ENCODE measurements at regions not wholly inside any gene's neighbourhood (a gene's known extent, or its start where the extent isn't known, plus 50 kb on each side); places are given as distances from the start of the nearest gene placed in this dataset.

DNA sequence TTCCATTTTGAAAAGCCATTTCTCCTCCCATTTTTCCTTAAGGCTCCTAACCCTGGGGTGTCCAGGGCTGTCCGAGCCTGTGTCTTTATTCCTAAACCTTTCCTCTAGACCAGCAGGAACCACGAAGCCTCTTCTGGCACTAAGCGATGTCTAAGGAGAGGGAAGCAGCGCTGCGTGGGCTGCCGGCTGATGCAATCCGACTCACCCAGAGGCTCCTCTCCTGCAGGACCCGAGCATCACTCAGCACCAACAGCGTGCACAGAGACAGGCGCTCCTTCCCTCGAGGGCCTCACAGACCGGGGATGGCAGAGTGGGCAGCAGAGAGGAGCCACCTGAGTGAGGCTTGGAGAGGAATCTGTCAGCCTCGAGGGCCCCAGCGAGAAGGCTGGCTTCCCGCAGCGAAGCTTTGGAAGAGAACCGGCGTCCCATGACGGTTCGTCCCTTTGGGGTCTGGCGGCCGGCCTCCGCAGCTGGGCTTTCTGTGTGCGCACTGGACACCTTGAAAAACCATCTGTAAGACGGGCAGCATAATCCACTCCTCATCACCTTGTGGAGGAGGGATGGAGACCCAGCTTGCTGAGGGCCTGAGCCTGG, 174.3 kb downstream of the FOXL1 start (continued):
- TF ChIP-seq, protein P1, sequence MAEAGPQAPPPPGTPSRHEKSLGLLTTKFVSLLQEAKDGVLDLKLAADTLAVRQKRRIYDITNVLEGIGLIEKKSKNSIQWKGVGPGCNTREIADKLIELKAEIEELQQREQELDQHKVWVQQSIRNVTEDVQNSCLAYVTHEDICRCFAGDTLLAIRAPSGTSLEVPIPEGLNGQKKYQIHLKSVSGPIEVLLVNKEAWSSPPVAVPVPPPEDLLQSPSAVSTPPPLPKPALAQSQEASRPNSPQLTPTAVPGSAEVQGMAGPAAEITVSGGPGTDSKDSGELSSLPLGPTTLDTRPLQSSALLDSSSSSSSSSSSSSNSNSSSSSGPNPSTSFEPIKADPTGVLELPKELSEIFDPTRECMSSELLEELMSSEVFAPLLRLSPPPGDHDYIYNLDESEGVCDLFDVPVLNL (IDR thresholded peaks at IDR 0.05; ENCODE audit: low read depth, low read length): no peak

DNA sequence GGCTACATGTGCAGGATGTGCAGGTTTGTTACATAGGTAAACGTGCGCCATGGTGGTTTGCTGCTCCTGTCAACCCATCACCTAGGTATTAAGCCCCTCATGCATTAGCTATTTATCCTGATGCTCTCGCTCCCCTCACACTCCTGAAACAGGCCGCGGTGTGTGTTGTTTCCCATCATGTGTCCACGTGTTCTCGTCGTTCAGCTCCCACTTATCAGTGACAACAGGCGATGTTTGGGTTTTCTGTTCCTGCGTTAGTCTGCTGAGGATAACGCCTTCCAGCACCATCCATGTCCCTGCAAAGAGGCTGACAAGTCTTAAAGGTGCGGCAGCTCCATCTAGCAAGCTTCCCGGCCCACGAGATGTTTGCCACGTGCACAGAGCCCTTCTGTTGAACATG, 175.1 kb downstream of the FOXL1 start:
- H3K27ac ChIP-seq (ENCODE audit: control insufficient read depth, insufficient read depth): no peak overlapping the region
- ChIA-PET SMC1A (ENCODE audit: uncharacterized antibody, unreplicated experiment) (no interaction called here), RAD21 (ENCODE audit: unreplicated experiment) (no interaction called here), POLR2A (no interaction called here), CTCF (no interaction called here)
- H2AFZ ChIP-seq (ENCODE audit: control insufficient read depth, low read depth, low read length): no peak overlapping the region
- H3K9me3 ChIP-seq (replicated peaks; ENCODE audit: control insufficient read depth, insufficient read depth, low read length): no peaks in the 10 kb centered on the region
- H3K4me2 ChIP-seq (ENCODE audit: control insufficient read depth, insufficient read depth): no peak overlapping the region
- FAIRE-seq: no peak
- H3K79me2 ChIP-seq (ENCODE audit: control insufficient read depth, insufficient read depth, low read length): no peaks in the 10 kb centered on the region
- in situ Hi-C loops (cut with MboI) (no loop called here), intact Hi-C loops (cut with micrococcal nuclease; ENCODE audit: unreplicated experiment) (no loop called here)
- H3K27me3 ChIP-seq (replicated peaks in 1 of 2; ENCODE audit: control insufficient read depth in 2 of 2, insufficient read depth in 2 of 2, low read length in 1 of 2): 0 out of 4 replicates have a peak, but pooled peaks cover 0 to 2% of the 10 kb centered on the region in 2 experiments
- H4K20me1 ChIP-seq (ENCODE audit: control insufficient read depth, insufficient read depth): no peaks in the 10 kb centered on the region
- no TSS peak for BruUV-seq (replicated peaks)
- no peak for ATAC-seq
- H3K4me3 ChIP-seq: no peak overlapping the region
- H3K36me3 ChIP-seq (ENCODE audit: control insufficient read depth in 2 of 2, insufficient read depth in 2 of 2, low read length in 1 of 2): no peaks in the 10 kb centered on the region
- 54% methylated on average over 15 of the region's 15 CpGs for WGBS (ENCODE audit: insufficient coverage, insufficient replicate concordance, low lambda C conversion rate, missing lambda C conversion rate)
- no peak overlapping the region for H3K9ac ChIP-seq (ENCODE audit: control insufficient read depth, insufficient read depth, low read length)
- DNase-seq (ENCODE audit: low read depth, low spot score): no peak
- H3K4me1 ChIP-seq (ENCODE audit: control insufficient read depth, insufficient read depth, low read length): no peaks in the 10 kb centered on the region
- TF ChIP-seq EP300 (IDR thresholded peaks at IDR 0.05; ENCODE audit: borderline replicate concordance in 1 of 2, control insufficient read depth in 1 of 2, low read depth in 2 of 2, low read length in 2 of 2) (no peak), MEF2B (IDR thresholded peaks at IDR 0.05; ENCODE audit: partially characterized antibody, poor library complexity, severe bottlenecking) (no peak), CHD4 (IDR thresholded peaks at IDR 0.05) (no peak), E4F1 (IDR thresholded peaks at IDR 0.05; ENCODE audit: borderline replicate concordance, partially characterized antibody) (no peak), SIN3A (IDR thresholded peaks at IDR 0.05; ENCODE audit: low read depth, low read length) (no peak), SMARCA5 (IDR thresholded peaks at IDR 0.05) (no peak)
- TF ChIP-seq, protein P1 (IDR thresholded peaks at IDR 0.05; ENCODE audit: low read depth, low read length): no peak
- TF ChIP-seq, protein P2, sequence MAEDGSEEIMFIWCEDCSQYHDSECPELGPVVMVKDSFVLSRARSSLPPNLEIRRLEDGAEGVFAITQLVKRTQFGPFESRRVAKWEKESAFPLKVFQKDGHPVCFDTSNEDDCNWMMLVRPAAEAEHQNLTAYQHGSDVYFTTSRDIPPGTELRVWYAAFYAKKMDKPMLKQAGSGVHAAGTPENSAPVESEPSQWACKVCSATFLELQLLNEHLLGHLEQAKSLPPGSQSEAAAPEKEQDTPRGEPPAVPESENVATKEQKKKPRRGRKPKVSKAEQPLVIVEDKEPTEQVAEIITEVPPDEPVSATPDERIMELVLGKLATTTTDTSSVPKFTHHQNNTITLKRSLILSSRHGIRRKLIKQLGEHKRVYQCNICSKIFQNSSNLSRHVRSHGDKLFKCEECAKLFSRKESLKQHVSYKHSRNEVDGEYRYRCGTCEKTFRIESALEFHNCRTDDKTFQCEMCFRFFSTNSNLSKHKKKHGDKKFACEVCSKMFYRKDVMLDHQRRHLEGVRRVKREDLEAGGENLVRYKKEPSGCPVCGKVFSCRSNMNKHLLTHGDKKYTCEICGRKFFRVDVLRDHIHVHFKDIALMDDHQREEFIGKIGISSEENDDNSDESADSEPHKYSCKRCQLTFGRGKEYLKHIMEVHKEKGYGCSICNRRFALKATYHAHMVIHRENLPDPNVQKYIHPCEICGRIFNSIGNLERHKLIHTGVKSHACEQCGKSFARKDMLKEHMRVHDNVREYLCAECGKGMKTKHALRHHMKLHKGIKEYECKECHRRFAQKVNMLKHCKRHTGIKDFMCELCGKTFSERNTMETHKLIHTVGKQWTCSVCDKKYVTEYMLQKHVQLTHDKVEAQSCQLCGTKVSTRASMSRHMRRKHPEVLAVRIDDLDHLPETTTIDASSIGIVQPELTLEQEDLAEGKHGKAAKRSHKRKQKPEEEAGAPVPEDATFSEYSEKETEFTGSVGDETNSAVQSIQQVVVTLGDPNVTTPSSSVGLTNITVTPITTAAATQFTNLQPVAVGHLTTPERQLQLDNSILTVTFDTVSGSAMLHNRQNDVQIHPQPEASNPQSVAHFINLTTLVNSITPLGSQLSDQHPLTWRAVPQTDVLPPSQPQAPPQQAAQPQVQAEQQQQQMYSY (CRISPR knock-in tag; IDR thresholded peaks at IDR 0.05): no peak
